Mesenchymal stem cell (in vitro differentiated cells and primary cell): ENCODE measurements at regions not wholly inside any gene's neighbourhood (a gene's known extent, or its start where the extent isn't known, plus 50 kb on each side); places are given as distances from the start of the nearest gene placed in this dataset.

Experiments used
- DNase-seq: peaks from one replicate; pipeline ENCODE4 v3.0.0-alpha.2; 2013
- H2AFZ ChIP-seq: one replicate; pipeline ENCODE4 v1.6.1; 2013; ENCODE audit warnings: low read depth, mild to moderate bottlenecking, control low read depth, inconsistent platforms, low read length, moderate library complexity
- H2AK5ac ChIP-seq: 2 replicates; pipeline ENCODE4 v1.6.1; 2013; ENCODE audit warnings: low read length, moderate library complexity, mild to moderate bottlenecking, inconsistent platforms; ENCODE audit not compliant: severe bottlenecking
- H2BK120ac ChIP-seq: one replicate; pipeline ENCODE4 v1.6.1; 2013; ENCODE audit warnings: low read depth, mild to moderate bottlenecking, inconsistent platforms, low read length, moderate library complexity
- H2BK12ac ChIP-seq, 2 experiments: one replicate each; pipeline ENCODE4 v1.6.1; 2013; ENCODE audit warnings: inconsistent platforms in 2 of 2, low read length in 2 of 2, mild to moderate bottlenecking in 2 of 2, moderate library complexity in 2 of 2, control low read depth in 1 of 2
- H2BK15ac ChIP-seq: one replicate; pipeline ENCODE4 v1.6.1; 2013; ENCODE audit warnings: mild to moderate bottlenecking, low read depth, inconsistent platforms; ENCODE audit not compliant: poor library complexity, severe bottlenecking
- H2BK5ac ChIP-seq: 2 replicates; pipeline ENCODE4 v1.6.1; 2013; ENCODE audit warnings: low read depth, mild to moderate bottlenecking, low read length, control low read depth, inconsistent platforms; ENCODE audit not compliant: poor library complexity, severe bottlenecking
- H3K14ac ChIP-seq, 2 experiments: one replicate each; pipeline ENCODE4 v1.6.1; 2013; ENCODE audit warnings: inconsistent platforms in 2 of 2, low read length in 2 of 2, control low read depth in 1 of 2, mild to moderate bottlenecking in 1 of 2, moderate library complexity in 1 of 2
- H3K18ac ChIP-seq, 2 experiments: one replicate each; pipeline ENCODE4 v1.6.1; 2013; ENCODE audit warnings: inconsistent platforms in 2 of 2, low read length in 2 of 2, control low read depth in 1 of 2, low read depth in 1 of 2, mild to moderate bottlenecking in 1 of 2
- H3K23ac ChIP-seq, 2 experiments: one replicate each; pipeline ENCODE4 v1.6.1; 2013; ENCODE audit warnings: inconsistent platforms in 2 of 2, low read length in 2 of 2, mild to moderate bottlenecking in 2 of 2, moderate library complexity in 2 of 2, control low read depth in 1 of 2
- H3K27ac ChIP-seq: 2 replicates; pipeline ENCODE4 v1.5.1; 2013; ENCODE audit warnings: mild to moderate bottlenecking, moderate library complexity, low read length, control low read depth, inconsistent platforms; ENCODE audit not compliant: poor library complexity, severe bottlenecking
- H3K27me3 ChIP-seq, 2 experiments: 2 replicates each; pipeline versions ENCODE4 v1.6.1 to v1.7.0; 2013; ENCODE audit warnings: low read length in 2 of 2, mild to moderate bottlenecking in 2 of 2, moderate library complexity in 2 of 2, control low read depth in 1 of 2, inconsistent platforms in 1 of 2; ENCODE audit not compliant: control insufficient read depth in 1 of 2, insufficient read depth in 1 of 2
- H3K36me3 ChIP-seq, 2 experiments: 2 replicates each; pipeline versions ENCODE4 v1.6.1 to v1.7.0; 2013; ENCODE audit warnings: low read length in 2 of 2, control low read depth in 1 of 2, inconsistent platforms in 1 of 2, low read depth in 1 of 2, mild to moderate bottlenecking in 1 of 2; ENCODE audit not compliant: insufficient read depth in 2 of 2, control insufficient read depth in 1 of 2
- H3K4ac ChIP-seq, 2 experiments: one replicate each; pipeline ENCODE4 v1.6.1; 2013; ENCODE audit warnings: inconsistent platforms in 2 of 2, low read length in 2 of 2, mild to moderate bottlenecking in 2 of 2, moderate library complexity in 2 of 2, control low read depth in 1 of 2, low read depth in 1 of 2
- H3K4me1 ChIP-seq: 2 replicates; pipeline ENCODE4 v1.6.1; 2013; ENCODE audit warnings: low read depth, low read length, control low read depth; ENCODE audit not compliant: control insufficient read depth, insufficient read depth
- H3K4me2 ChIP-seq: 2 replicates; pipeline ENCODE4 v1.6.1; 2013; ENCODE audit warnings: low read length, mild to moderate bottlenecking, inconsistent platforms; ENCODE audit not compliant: poor library complexity, severe bottlenecking
- H3K4me3 ChIP-seq, 2 experiments: 2 replicates each; pipeline versions ENCODE4 v1.5.1 to v1.7.0; 2013; ENCODE audit warnings: low read length in 2 of 2, mild to moderate bottlenecking in 2 of 2, control low read depth in 1 of 2, low read depth in 1 of 2; ENCODE audit not compliant: insufficient read depth in 1 of 2
- H3K79me1 ChIP-seq: replicated peaks from 2 replicates; pipeline ENCODE4 v1.6.1; 2013; ENCODE audit warnings: mild to moderate bottlenecking, control low read depth, low read length, inconsistent platforms; ENCODE audit not compliant: poor library complexity, severe bottlenecking
- H3K9ac ChIP-seq: 2 replicates; pipeline ENCODE4 v1.7.0; 2013; ENCODE audit warnings: mild to moderate bottlenecking, low read length, moderate library complexity
- H3K9me3 ChIP-seq: 2 replicates; pipeline ENCODE4 v1.7.0; 2013; ENCODE audit warnings: mild to moderate bottlenecking, low read length; ENCODE audit not compliant: control insufficient read depth
- H4K8ac ChIP-seq: one replicate; pipeline ENCODE4 v1.6.1; 2013; ENCODE audit warnings: inconsistent platforms, mild to moderate bottlenecking, low read length, moderate library complexity
- H4K91ac ChIP-seq: one replicate; pipeline ENCODE4 v1.6.1; 2013; ENCODE audit warnings: mild to moderate bottlenecking, low read length, inconsistent platforms
- WGBS: methylation state at CpG from one replicate; pipeline ENCODE4 v1.1.7; 2013; ENCODE audit warnings: mixed read lengths; 5-methylcytosine and 5-hydroxymethylcytosine counted together

DNA sequence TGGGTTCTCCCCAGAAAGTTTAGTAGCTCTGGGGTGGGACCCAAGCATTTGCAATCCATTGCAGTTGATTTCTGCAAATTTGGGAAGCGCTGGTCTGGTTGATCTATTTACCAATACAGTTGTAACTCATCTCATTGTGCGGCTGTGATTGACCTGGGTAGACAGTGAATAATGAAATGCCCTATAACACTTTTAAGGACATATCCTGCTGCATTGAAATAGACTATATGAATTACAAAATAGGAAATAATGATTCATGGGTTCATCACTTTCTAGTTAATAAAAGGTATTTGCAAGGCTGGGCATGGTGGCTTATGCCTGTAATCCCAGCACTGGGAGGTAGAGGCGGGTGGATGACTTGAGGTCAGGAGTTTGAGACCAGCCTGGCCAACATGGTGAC lies 59.0 kb upstream of the FARP1 start:
- DNase-seq, result no peak
- peaks cover 2% of the 10 kb centered on the region for H3K4me1 ChIP-seq
- H3K4me3 ChIP-seq, result no peak overlapping the region
- no peaks in the 10 kb centered on the region for H3K79me1 ChIP-seq
- no peaks in the 10 kb centered on the region for H3K9me3 ChIP-seq
- H3K27me3 ChIP-seq, result no peaks in the 10 kb centered on the region
- no peak overlapping the region for H4K8ac ChIP-seq
- H2AFZ ChIP-seq, result no peak overlapping the region
- peak overlapping the region; percentile 81 for H2BK5ac ChIP-seq
- H3K4ac ChIP-seq, result no peak overlapping the region
- H3K23ac ChIP-seq, result no peak overlapping the region
- H2BK12ac ChIP-seq, result no peak overlapping the region
- H3K14ac ChIP-seq, result no peak overlapping the region
- H2AK5ac ChIP-seq, result no peak overlapping the region
- H2BK15ac ChIP-seq, result no peak overlapping the region
- no peak overlapping the region for H3K18ac ChIP-seq
- no peak overlapping the region for H4K91ac ChIP-seq
- no peak overlapping the region for H3K9ac ChIP-seq
- no peak overlapping the region for H2BK120ac ChIP-seq
- peak overlapping the region; percentile 82 for H3K27ac ChIP-seq
- no peaks in the 10 kb centered on the region for H3K36me3 ChIP-seq
- peak overlapping the region; percentile 43 for H3K4me2 ChIP-seq
- 100% methylated on average over 2 of the region's 3 CpGs for WGBS

DNA sequence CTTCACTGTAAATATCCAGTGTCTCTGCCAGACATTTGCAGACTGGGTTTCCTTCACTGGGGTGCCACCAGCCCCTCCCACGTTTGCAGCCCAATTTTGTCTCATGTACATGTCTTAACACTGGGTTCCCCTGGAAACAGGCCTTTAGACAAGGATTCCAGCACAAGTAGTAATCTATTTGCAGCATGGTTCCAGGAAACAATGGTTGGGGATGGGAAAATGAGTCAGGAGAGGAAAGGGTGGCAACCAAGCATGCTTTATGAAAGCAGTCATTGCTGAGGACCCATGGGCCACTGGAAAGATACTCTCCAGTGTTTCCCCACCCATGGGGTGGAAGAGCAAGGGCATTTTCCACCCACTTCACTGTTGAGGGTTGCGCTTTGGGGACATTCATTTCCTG lies 53.6 kb upstream of the FARP1 start:
- H2AFZ ChIP-seq, result no peak overlapping the region
- no peak overlapping the region for H4K91ac ChIP-seq
- no peak overlapping the region for H3K27ac ChIP-seq
- no peak overlapping the region for H3K23ac ChIP-seq
- no peak overlapping the region for H2BK5ac ChIP-seq
- no peaks in the 10 kb centered on the region for H3K4me1 ChIP-seq
- no peak overlapping the region for H3K18ac ChIP-seq
- no peak overlapping the region for H2BK12ac ChIP-seq
- 83% methylated on average over 2 of the region's 2 CpGs for WGBS
- H2BK15ac ChIP-seq, result no peak overlapping the region
- no peak overlapping the region for H3K4me2 ChIP-seq
- no peak overlapping the region for H4K8ac ChIP-seq
- H3K14ac ChIP-seq, result no peak overlapping the region
- no peaks in the 10 kb centered on the region for H3K36me3 ChIP-seq
- H2AK5ac ChIP-seq, result no peak overlapping the region
- H2BK120ac ChIP-seq, result no peak overlapping the region
- no peaks in the 10 kb centered on the region for H3K79me1 ChIP-seq
- H3K27me3 ChIP-seq, result no peaks in the 10 kb centered on the region
- H3K9me3 ChIP-seq, result peaks cover 21% of the 10 kb centered on the region
- peak; percentile 47 for DNase-seq
- H3K9ac ChIP-seq, result peak overlapping the region; percentile 73
- H3K4ac ChIP-seq, result no peak overlapping the region
- no peak overlapping the region for H3K4me3 ChIP-seq

DNA sequence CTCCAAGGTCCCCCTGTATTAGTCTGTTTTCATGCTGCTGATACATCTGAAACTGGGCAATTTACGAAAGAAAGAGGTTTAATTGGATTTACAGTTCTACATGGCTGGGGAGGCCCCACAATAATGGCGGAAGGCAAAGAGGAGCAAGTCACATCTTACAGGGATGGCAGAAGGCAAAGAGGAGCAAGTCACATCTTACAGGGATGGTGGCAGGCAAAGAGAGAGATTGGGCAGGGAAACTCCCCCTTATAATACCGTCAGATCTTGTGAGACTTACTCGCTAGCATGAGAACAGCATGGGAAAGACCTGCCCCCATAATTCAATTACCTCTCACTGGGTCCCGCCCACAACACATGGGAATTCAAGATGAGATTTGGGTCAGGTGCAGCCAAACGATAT lies 50.0 kb upstream of the FARP1 start:
- no peak overlapping the region for H3K9ac ChIP-seq
- no peaks in the 10 kb centered on the region for H3K36me3 ChIP-seq
- DNase-seq, result no peak
- H3K18ac ChIP-seq, result no peak overlapping the region
- no peak overlapping the region for H2BK5ac ChIP-seq
- no peak overlapping the region for H2AFZ ChIP-seq
- no peak overlapping the region for H3K23ac ChIP-seq
- no peaks in the 10 kb centered on the region for H3K79me1 ChIP-seq
- no peaks in the 10 kb centered on the region for H3K27me3 ChIP-seq
- no peak overlapping the region for H4K8ac ChIP-seq
- H3K27ac ChIP-seq, result no peak overlapping the region
- H2BK120ac ChIP-seq, result no peak overlapping the region
- no peak overlapping the region for H2BK12ac ChIP-seq
- H2BK15ac ChIP-seq, result no peak overlapping the region
- 82% methylated on average over 6 of the region's 6 CpGs for WGBS
- no peak overlapping the region for H4K91ac ChIP-seq
- H3K4me2 ChIP-seq, result no peak overlapping the region
- no peak overlapping the region for H2AK5ac ChIP-seq
- H3K4ac ChIP-seq, result no peak overlapping the region
- H3K14ac ChIP-seq, result no peak overlapping the region
- H3K4me3 ChIP-seq, result no peak overlapping the region
- H3K9me3 ChIP-seq, result peaks cover 21% of the 10 kb centered on the region
- H3K4me1 ChIP-seq, result no peaks in the 10 kb centered on the region
